H1 (cell line): ENCODE measurements at regions not wholly inside any gene's neighbourhood (a gene's known extent, or its start where the extent isn't known, plus 50 kb on each side); places are given as distances from the start of the nearest gene placed in this dataset.

ENCODE experiments used
- BRCA1 ChIP-seq: IDR thresholded peaks from 2 replicates; pipeline ENCODE4 v1.6.1; 2012; ENCODE audit warnings: low read depth, low read length, improper control_type of control experiment
- EZH2 ChIP-seq: fragments of 200-600 bp; sonication (generic); IDR thresholded peaks from 2 replicates; pipeline ENCODE4 v1.7.1; 2012; ENCODE audit warnings: low read depth, mild to moderate bottlenecking, moderate library complexity, low read length, inconsistent platforms; ENCODE audit not compliant: severe bottlenecking
- JUN ChIP-seq: IDR thresholded peaks from 2 replicates; pipeline ENCODE4 v1.6.1; 2011; ENCODE audit warnings: low read depth, mild to moderate bottlenecking, improper control_type of control experiment, low read length
- KDM1A ChIP-seq: fragments of 200-600, 300-600 bp; sonication (generic); IDR thresholded peaks from 2 replicates; pipeline ENCODE4 v1.7.1; 2016; ENCODE audit warnings: mild to moderate bottlenecking, low read length, borderline replicate concordance
- POLR2A ChIP-seq, 2 experiments: IDR thresholded peaks; 1 replicate in 1 of 2; 2 replicates in 1 of 2; pipeline ENCODE4 v1.6.1; 2011; ENCODE audit warnings: low read depth in 2 of 2, low read length in 2 of 2, mild to moderate bottlenecking in 2 of 2; ENCODE audit errors: control extremely low read depth in 1 of 2
- POLR2AphosphoS5 ChIP-seq: IDR thresholded peaks from 2 replicates; pipeline ENCODE4 v1.6.1; 2011; ENCODE audit warnings: low read depth, low read length
- POU5F1 ChIP-seq: IDR thresholded peaks from 2 replicates; pipeline ENCODE4 v1.6.1; 2011; ENCODE audit warnings: low read depth, mild to moderate bottlenecking, low read length, moderate library complexity
- SIN3A ChIP-seq, 2 experiments: IDR thresholded peaks in 1 of 2; conservative IDR thresholded peaks in 1 of 2; 2 replicates each; pipeline ENCODE4 v1.6.1; 2011 to 2012; ENCODE audit warnings: low read length in 2 of 2, improper control_type of control experiment in 1 of 2, low read depth in 1 of 2, mild to moderate bottlenecking in 1 of 2
- USF2 ChIP-seq: IDR thresholded peaks from 2 replicates; pipeline ENCODE4 v1.6.1; 2011; ENCODE audit warnings: low read length, improper control_type of control experiment
- TF ChIP-seq, protein P1 (sequence below), 3 experiments: IDR thresholded peaks; 1 replicate in 2 of 3; 2 replicates in 1 of 3; pipeline versions ENCODE4 v1.5.1 to v1.6.1; 2011; ENCODE audit warnings: low read length in 3 of 3, mild to moderate bottlenecking in 3 of 3, inconsistent platforms in 2 of 3, low read depth in 1 of 3, moderate library complexity in 1 of 3; ENCODE audit not compliant: insufficient read depth in 1 of 3; ENCODE audit errors: control extremely low read depth in 1 of 3

DNA sequence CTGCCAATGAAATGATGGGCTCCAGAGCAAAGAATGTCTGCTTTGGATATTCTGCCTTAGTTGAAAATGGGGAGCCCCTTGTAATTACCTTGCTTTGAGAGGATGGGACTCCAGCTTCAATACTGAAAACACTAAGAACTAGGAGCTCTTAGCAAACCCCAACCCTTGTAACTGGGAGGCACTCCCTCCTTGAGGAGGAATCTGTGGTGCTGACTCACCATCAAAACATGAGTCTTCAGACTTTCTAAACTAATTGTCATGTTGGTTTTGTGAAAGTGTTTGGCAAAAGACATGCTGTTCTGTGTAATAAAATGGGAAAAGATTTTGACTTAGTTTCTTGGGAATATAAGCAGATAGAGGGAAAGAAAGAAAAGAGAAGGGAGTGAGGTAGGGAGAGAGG lies 91.9 kb upstream of the PTPRD start:
- TF ChIP-seq EZH2 (no peak), POLR2AphosphoS5 (no peak), POLR2A (IDR thresholded peaks at IDR 0.05; ENCODE audit: control extremely low read depth in 1 of 2, low read depth in 2 of 2, low read length in 2 of 2) (no peak), KDM1A (no peak), JUN (no peak), USF2 (no peak), SIN3A (conservative IDR thresholded peaks at IDR 0.05 in 1 of 2, IDR thresholded peaks at IDR 0.05 in 1 of 2; ENCODE audit: low read depth in 1 of 2, low read length in 2 of 2) (no peak), POU5F1 (no peak), BRCA1 (no peak)
- TF ChIP-seq, protein P1, sequence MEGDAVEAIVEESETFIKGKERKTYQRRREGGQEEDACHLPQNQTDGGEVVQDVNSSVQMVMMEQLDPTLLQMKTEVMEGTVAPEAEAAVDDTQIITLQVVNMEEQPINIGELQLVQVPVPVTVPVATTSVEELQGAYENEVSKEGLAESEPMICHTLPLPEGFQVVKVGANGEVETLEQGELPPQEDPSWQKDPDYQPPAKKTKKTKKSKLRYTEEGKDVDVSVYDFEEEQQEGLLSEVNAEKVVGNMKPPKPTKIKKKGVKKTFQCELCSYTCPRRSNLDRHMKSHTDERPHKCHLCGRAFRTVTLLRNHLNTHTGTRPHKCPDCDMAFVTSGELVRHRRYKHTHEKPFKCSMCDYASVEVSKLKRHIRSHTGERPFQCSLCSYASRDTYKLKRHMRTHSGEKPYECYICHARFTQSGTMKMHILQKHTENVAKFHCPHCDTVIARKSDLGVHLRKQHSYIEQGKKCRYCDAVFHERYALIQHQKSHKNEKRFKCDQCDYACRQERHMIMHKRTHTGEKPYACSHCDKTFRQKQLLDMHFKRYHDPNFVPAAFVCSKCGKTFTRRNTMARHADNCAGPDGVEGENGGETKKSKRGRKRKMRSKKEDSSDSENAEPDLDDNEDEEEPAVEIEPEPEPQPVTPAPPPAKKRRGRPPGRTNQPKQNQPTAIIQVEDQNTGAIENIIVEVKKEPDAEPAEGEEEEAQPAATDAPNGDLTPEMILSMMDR (IDR thresholded peaks at IDR 0.05; ENCODE audit: control extremely low read depth in 1 of 3, insufficient read depth in 1 of 3, low read depth in 1 of 3, low read length in 3 of 3), result no peak
